HG03565 (cell line): ENCODE measurements at regions not wholly inside any gene's neighbourhood (a gene's known extent, or its start where the extent isn't known, plus 50 kb on each side); places are given as distances from the start of the nearest gene placed in this dataset.
"Not testable (repeated sequence)": the region's sequence is repeated elsewhere in the genome, so short reads cannot be mapped to it uniquely, and the experiment has no call there.

Source experiments
- ATAC-seq: cut with Tn5 transposase; IDR thresholded peaks from one replicate; pipeline ENCODE4 v1.9.1; 2021; ENCODE audit warnings: mild to moderate bottlenecking, moderate library complexity; ENCODE audit not compliant: unreplicated experiment

- not testable (repeated sequence) for ATAC-seq
Observed at GRCh38 chr16:13850173-13850572, 69.8 kb upstream of the ERCC4 start.

DNA sequence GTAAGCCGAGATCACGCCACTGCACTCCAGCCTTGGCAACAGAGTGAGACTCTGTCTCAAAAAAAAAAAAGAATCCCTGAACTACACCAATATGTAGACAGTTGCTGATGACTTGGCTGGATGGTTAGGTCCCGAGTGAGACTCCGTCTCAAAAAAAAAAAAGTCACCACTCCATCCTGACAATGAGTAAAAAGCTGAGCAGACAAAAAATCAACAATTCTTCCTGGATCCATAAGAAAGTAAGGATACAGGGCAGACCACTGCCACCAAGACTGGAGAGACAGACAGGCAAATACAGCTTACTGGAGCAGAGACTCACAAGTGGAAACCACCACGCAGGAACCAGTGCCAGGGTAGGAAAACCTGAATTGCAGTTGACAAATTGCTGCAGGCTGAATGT, 67.1 kb upstream of the ERCC4 start:
- ATAC-seq: no peak

- no peak for ATAC-seq
Observed at GRCh38 chr16:13856398-13856797, 63.6 kb upstream of the ERCC4 start.

DNA sequence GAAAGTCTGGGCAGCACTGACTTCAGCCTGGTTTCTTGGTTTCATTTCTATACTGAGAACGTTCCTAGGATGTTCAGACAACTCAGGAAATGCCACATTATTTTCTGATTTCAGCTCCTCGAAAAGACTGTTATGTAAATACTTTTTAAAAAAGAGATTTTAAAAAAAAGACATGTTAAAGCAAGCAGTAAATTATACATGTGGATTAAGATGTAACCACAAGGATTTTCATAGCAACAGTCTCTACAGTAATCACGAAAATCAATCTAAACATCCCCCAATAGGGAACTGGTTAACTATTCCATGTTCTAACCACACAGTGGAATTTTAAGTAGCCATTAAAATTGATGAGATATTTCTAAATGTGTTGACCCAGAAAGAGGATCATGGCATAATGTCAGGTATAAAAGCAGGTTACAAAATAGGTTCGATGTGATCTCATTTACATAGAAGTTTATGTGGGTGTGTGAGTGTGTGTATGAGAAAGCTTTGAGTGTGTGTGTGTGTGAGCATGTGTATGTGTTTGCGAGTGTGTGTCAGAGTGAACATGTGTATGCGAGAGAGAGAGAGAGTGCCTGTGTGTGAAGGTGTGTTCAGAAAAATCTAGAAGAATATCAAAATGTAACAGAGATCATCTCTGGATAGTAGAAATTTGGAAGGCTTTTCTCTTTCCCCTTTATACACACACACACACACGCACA, 63.0 kb upstream of the ERCC4 start:
- ATAC-seq: no peak

- no peak for ATAC-seq
Observed at GRCh38 chr16:13858873-13859580, 60.9 kb upstream of the ERCC4 start.

GRCh38 chr16:13863075-13863765, 56.7 kb upstream of the ERCC4 start:
- no peak for ATAC-seq

GRCh38 chr16:13864689-13865088, 55.3 kb upstream of the ERCC4 start:
- no peak for ATAC-seq

DNA sequence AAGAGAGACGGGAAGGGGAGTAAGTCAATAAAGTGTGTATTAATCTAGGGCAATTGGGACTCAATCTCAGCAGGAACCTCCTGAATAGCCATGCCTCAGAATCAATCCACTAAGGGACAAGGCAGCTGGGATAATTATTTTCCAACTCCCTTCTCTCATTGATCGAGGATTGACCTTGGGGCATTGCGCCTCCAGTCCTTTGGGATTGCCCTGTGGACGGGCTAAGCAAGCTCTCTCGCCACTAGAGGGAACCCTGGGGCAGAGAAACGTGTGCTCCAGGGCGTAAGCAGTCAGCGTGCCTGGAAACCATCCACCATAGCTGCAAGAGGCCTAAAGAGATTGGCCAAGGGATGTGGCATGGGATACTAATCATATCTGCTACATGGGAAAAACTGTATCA, 53.9 kb upstream of the ERCC4 start:
- ATAC-seq: peak; percentile 63
